HEK293T (cell line): ENCODE measurements at regions not wholly inside any gene's neighbourhood (a gene's known extent, or its start where the extent isn't known, plus 50 kb on each side); places are given as distances from the start of the nearest gene placed in this dataset.

ENCODE experiments used
- BHLHE40 ChIP-seq: fragments of 450-650 bp; IDR thresholded peaks from 2 replicates; pipeline ENCODE4 v1.6.1; 2016; ENCODE audit warnings: mild to moderate bottlenecking, moderate library complexity, borderline replicate concordance
- CTBP1 ChIP-seq: fragments of 450-650 bp; IDR thresholded peaks from 2 replicates; pipeline ENCODE4 v1.6.1; 2016; ENCODE audit warnings: borderline replicate concordance
- FOXA1 ChIP-seq: fragments of 450-650 bp; IDR thresholded peaks from 2 replicates; pipeline ENCODE4 v1.6.1; 2016; ENCODE audit warnings: mild to moderate bottlenecking
- FOXK2 ChIP-seq: fragments of 450-650 bp; IDR thresholded peaks from 2 replicates; pipeline ENCODE4 v1.6.1; 2016; ENCODE audit warnings: mild to moderate bottlenecking
- FOXM1 ChIP-seq: fragments of 450-650 bp; IDR thresholded peaks from 2 replicates; pipeline ENCODE4 v1.6.1; 2017; ENCODE audit warnings: mild to moderate bottlenecking, borderline replicate concordance
- HDGF ChIP-seq: fragments of 450-650 bp; IDR thresholded peaks from 2 replicates; pipeline ENCODE4 v1.6.1; 2017; ENCODE audit warnings: antibody characterized with exemption, borderline replicate concordance
- NFRKB ChIP-seq: fragments of 450-650 bp; IDR thresholded peaks from 2 replicates; pipeline ENCODE4 v1.6.1; 2016; ENCODE audit warnings: mild to moderate bottlenecking, moderate library complexity
- PKNOX1 ChIP-seq: fragments of 450-650 bp; IDR thresholded peaks from 2 replicates; pipeline ENCODE4 v1.6.1; 2016
- SUZ12 ChIP-seq: fragments of 450-650 bp; IDR thresholded peaks from 2 replicates; pipeline ENCODE4 v1.6.1; 2016; ENCODE audit warnings: mild to moderate bottlenecking
- TARDBP ChIP-seq: fragments of 450-650 bp; IDR thresholded peaks from 2 replicates; pipeline ENCODE4 v1.6.1; 2016
- ZNF384 ChIP-seq: fragments of 450-650 bp; IDR thresholded peaks from 2 replicates; pipeline ENCODE4 v1.6.1; 2016

GRCh38 chr18:10059610-10060468 is 146.0 kb downstream of the VAPA start:
- TF ChIP-seq HDGF = no peak
- TF ChIP-seq CTBP1 = no peak
- TF ChIP-seq FOXM1 = no peak
- TF ChIP-seq SUZ12 = no peak
- no peak for TF ChIP-seq FOXA1
- no peak for TF ChIP-seq FOXK2
- TF ChIP-seq PKNOX1 = no peak
- no peak for TF ChIP-seq TARDBP
- TF ChIP-seq BHLHE40 = no peak
- TF ChIP-seq NFRKB = no peak
- TF ChIP-seq ZNF384 = no peak
